ENCODE measurements at regions not wholly inside any gene's neighbourhood (a gene's known extent, or its start where the extent isn't known, plus 50 kb on each side); places are given as distances from the start of the nearest gene placed in this dataset.

DNA sequence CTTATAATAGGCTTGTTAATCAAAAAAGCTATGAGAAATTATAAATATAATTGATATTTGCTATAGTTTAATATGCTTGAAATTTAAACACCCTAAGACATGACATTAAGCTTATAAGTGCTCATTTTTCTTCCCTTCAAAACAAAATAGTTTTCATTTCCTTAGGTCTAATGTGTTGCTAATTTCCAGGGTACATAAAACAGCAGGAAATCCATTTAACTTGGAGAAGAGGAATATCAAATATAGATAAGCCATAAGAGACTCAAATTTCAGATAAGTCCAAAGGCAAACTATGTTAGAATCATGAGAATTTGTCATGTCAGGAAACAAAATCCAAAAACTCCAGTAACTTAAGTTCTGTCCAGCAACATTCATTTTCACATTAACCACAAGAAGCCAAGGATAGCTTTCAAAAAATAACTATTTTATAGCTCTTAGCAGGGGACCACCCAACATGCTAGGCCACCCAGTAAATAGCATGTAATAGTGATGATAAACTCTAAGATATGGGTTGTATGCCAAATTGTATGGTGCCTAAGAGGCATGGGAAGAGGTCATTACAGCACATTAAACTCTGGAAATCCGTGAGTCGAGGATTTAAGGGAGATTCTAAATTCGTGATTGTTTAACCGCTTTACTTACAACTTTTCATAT is 298.1 kb downstream of the CRPPA start:
- Histone ChIP-seq H3K4me3 (replicated peaks in 1 of 4; ENCODE audit: control extremely low read depth in 1 of 4, insufficient read depth in 1 of 4, low read depth in 3 of 4, low read length in 4 of 4) (no peak overlapping the region), H3K4me1 (ENCODE audit: control insufficient read depth, extremely low read depth, insufficient read depth, low read length) (no peaks in the 10 kb centered on the region), H3K36me3 (ENCODE audit: control insufficient read depth, insufficient read depth, low read length) (no peaks in the 10 kb centered on the region), H3K27ac (ENCODE audit: insufficient read depth, low read length) (no peak overlapping the region), H4K20me1 (ENCODE audit: control insufficient read depth, extremely low read depth, insufficient read depth, low read length) (no peaks in the 10 kb centered on the region), H3K27me3 (ENCODE audit: control insufficient read depth, insufficient read depth, low read length) (no peaks in the 10 kb centered on the region), H3K79me2 (ENCODE audit: control insufficient read depth, insufficient read depth, low read length) (no peaks in the 10 kb centered on the region), H2AFZ (ENCODE audit: low read length) (no peak overlapping the region), H3K9me3 (ENCODE audit: control insufficient read depth, insufficient read depth, low read depth, low read length) (no peaks in the 10 kb centered on the region), H3K9ac (ENCODE audit: insufficient read depth, low read length) (no peak overlapping the region), H3K4me2 (ENCODE audit: extremely low read depth, insufficient read depth, low read length) (no peak overlapping the region)
- DNase-seq (ENCODE audit: low read depth in 2 of 2), result no peak
- no peak for TF ChIP-seq EZH2 (IDR thresholded peaks at IDR 0.05; ENCODE audit: low read length, missing control alignments)
- TF ChIP-seq CTCF (conservative IDR thresholded peaks at IDR 0.05 in 1 of 2, IDR thresholded peaks at IDR 0.05 in 1 of 2; ENCODE audit: low read depth in 1 of 2, low read length in 2 of 2), result no peak

- Histone ChIP-seq H3K4me1 (ENCODE audit: control insufficient read depth, extremely low read depth, insufficient read depth, low read length) (no peaks in the 10 kb centered on the region), H3K9ac (ENCODE audit: insufficient read depth, low read length) (no peak overlapping the region), H3K9me3 (ENCODE audit: control insufficient read depth, insufficient read depth, low read depth, low read length) (no peaks in the 10 kb centered on the region), H3K27me3 (ENCODE audit: control insufficient read depth, insufficient read depth, low read length) (no peaks in the 10 kb centered on the region), H3K4me3 (replicated peaks in 1 of 4; ENCODE audit: control extremely low read depth in 1 of 4, insufficient read depth in 1 of 4, low read depth in 3 of 4, low read length in 4 of 4) (no peak overlapping the region), H2AFZ (ENCODE audit: low read length) (no peak overlapping the region), H3K36me3 (ENCODE audit: control insufficient read depth, insufficient read depth, low read length) (no peaks in the 10 kb centered on the region), H4K20me1 (ENCODE audit: control insufficient read depth, extremely low read depth, insufficient read depth, low read length) (no peaks in the 10 kb centered on the region), H3K27ac (ENCODE audit: insufficient read depth, low read length) (no peak overlapping the region), H3K4me2 (ENCODE audit: extremely low read depth, insufficient read depth, low read length) (no peak overlapping the region), H3K79me2 (ENCODE audit: control insufficient read depth, insufficient read depth, low read length) (no peaks in the 10 kb centered on the region)
- no peak for DNase-seq (ENCODE audit: low read depth in 2 of 2)
- TF ChIP-seq CTCF (conservative IDR thresholded peaks at IDR 0.05 in 1 of 2, IDR thresholded peaks at IDR 0.05 in 1 of 2; ENCODE audit: low read depth in 1 of 2, low read length in 2 of 2) (no peak), EZH2 (IDR thresholded peaks at IDR 0.05; ENCODE audit: low read length, missing control alignments) (no peak)
Observed at GRCh38 chr7:16121876-16122390, 299.4 kb downstream of the CRPPA start.

GRCh38 chr7:16115374-16115773 is 306.0 kb downstream of the CRPPA start:
- no peak for DNase-seq (ENCODE audit: low read depth in 2 of 2)
- H3K36me3 ChIP-seq (ENCODE audit: control insufficient read depth, insufficient read depth, low read length), result no peaks in the 10 kb centered on the region
- no peak overlapping the region for H3K27ac ChIP-seq (ENCODE audit: insufficient read depth, low read length)
- no peaks in the 10 kb centered on the region for H3K4me1 ChIP-seq (ENCODE audit: control insufficient read depth, extremely low read depth, insufficient read depth, low read length)
- H3K27me3 ChIP-seq (ENCODE audit: control insufficient read depth, insufficient read depth, low read length), result no peaks in the 10 kb centered on the region
- H3K4me3 ChIP-seq (replicated peaks in 1 of 4; ENCODE audit: control extremely low read depth in 1 of 4, insufficient read depth in 1 of 4, low read depth in 3 of 4, low read length in 4 of 4), result no peak overlapping the region
- no peak for TF ChIP-seq CTCF (conservative IDR thresholded peaks at IDR 0.05 in 1 of 2, IDR thresholded peaks at IDR 0.05 in 1 of 2; ENCODE audit: low read depth in 1 of 2, low read length in 2 of 2)
- no peak for TF ChIP-seq EZH2 (IDR thresholded peaks at IDR 0.05; ENCODE audit: low read length, missing control alignments)
- no peaks in the 10 kb centered on the region for H4K20me1 ChIP-seq (ENCODE audit: control insufficient read depth, extremely low read depth, insufficient read depth, low read length)
- H3K79me2 ChIP-seq (ENCODE audit: control insufficient read depth, insufficient read depth, low read length), result no peaks in the 10 kb centered on the region
- no peaks in the 10 kb centered on the region for H3K9me3 ChIP-seq (ENCODE audit: control insufficient read depth, insufficient read depth, low read depth, low read length)
- no peak overlapping the region for H2AFZ ChIP-seq (ENCODE audit: low read length)
- H3K9ac ChIP-seq (ENCODE audit: insufficient read depth, low read length), result no peak overlapping the region
- no peak overlapping the region for H3K4me2 ChIP-seq (ENCODE audit: extremely low read depth, insufficient read depth, low read length)
